ENCODE measurements at regions not wholly inside any gene's neighbourhood (a gene's known extent, or its start where the extent isn't known, plus 50 kb on each side); places are given as distances from the start of the nearest gene placed in this dataset.

DNA sequence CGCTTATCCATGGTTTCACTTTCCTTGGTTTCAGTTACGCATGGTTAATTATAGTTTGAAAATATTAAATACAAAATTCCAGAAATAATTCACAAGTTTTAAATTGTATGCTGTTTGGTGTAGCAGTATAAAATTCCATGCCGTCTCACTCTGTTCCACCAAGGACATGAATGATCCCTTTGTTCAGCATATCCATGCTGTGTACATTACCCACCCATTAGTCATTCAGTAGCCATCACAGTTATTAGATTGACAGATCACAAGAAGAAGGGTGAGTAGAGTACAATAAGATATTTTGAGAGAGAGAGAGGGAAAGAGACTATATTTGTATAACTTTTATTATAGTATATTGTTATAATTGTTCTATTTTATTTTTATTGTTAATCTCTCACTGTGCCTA is 535.5 kb downstream of the SQOR start:
- TF ChIP-seq, protein P1, sequence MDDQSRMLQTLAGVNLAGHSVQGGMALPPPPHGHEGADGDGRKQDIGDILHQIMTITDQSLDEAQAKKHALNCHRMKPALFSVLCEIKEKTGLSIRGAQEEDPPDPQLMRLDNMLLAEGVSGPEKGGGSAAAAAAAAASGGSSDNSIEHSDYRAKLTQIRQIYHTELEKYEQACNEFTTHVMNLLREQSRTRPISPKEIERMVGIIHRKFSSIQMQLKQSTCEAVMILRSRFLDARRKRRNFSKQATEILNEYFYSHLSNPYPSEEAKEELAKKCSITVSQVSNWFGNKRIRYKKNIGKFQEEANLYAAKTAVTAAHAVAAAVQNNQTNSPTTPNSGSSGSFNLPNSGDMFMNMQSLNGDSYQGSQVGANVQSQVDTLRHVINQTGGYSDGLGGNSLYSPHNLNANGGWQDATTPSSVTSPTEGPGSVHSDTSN (IDR thresholded peaks at IDR 0.05; ENCODE audit: insufficient replicate concordance, low read depth, low read length) = no peak
- TF ChIP-seq CBFB (IDR thresholded peaks at IDR 0.05; ENCODE audit: low read depth) (no peak), TARDBP (IDR thresholded peaks at IDR 0.05; ENCODE audit: borderline replicate concordance) (no peak), EP300 (IDR thresholded peaks at IDR 0.05; ENCODE audit: borderline replicate concordance in 1 of 2, control insufficient read depth in 1 of 2, low read depth in 2 of 2, low read length in 2 of 2) (no peak), SMAD1 (IDR thresholded peaks at IDR 0.05; ENCODE audit: low read depth, partially characterized antibody) (no peak)
- TF ChIP-seq, protein P2, sequence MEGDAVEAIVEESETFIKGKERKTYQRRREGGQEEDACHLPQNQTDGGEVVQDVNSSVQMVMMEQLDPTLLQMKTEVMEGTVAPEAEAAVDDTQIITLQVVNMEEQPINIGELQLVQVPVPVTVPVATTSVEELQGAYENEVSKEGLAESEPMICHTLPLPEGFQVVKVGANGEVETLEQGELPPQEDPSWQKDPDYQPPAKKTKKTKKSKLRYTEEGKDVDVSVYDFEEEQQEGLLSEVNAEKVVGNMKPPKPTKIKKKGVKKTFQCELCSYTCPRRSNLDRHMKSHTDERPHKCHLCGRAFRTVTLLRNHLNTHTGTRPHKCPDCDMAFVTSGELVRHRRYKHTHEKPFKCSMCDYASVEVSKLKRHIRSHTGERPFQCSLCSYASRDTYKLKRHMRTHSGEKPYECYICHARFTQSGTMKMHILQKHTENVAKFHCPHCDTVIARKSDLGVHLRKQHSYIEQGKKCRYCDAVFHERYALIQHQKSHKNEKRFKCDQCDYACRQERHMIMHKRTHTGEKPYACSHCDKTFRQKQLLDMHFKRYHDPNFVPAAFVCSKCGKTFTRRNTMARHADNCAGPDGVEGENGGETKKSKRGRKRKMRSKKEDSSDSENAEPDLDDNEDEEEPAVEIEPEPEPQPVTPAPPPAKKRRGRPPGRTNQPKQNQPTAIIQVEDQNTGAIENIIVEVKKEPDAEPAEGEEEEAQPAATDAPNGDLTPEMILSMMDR (IDR thresholded peaks at IDR 0.05 in 2 of 3, conservative IDR thresholded peaks at IDR 0.05 in 1 of 3; ENCODE audit: control insufficient read depth in 2 of 3, extremely low read depth in 1 of 3, insufficient read depth in 1 of 3, low read depth in 3 of 3, low read length in 3 of 3) = no peak

Measured in GM12878 (cell line).